Kidney (tissue), 13 donors: ENCODE measurements at regions not wholly inside any gene's neighbourhood (a gene's known extent, or its start where the extent isn't known, plus 50 kb on each side); places are given as distances from the start of the nearest gene placed in this dataset.

Source experiments
- DNase-seq, 5 donors: peaks; one replicate each; pipeline ENCODE4 v3.0.0-alpha.2; 2013 to 2020
- FAIRE-seq: peaks from 2 replicates; lab custom pipeline; 2012; peaks lifted over from hg19 to GRCh38; lab: Jason Lieb, UNC
- H3K27ac ChIP-seq, 2 donors: one replicate each; pipeline ENCODE4 v1.7.0; 2013; ENCODE audit warnings: low read depth in 2 of 2, low read length in 2 of 2, inconsistent platforms in 1 of 2
- H3K27me3 ChIP-seq: one replicate; pipeline ENCODE4 v1.7.1; 2013; ENCODE audit warnings: low read length, inconsistent platforms; ENCODE audit not compliant: control insufficient read depth, insufficient read depth
- H3K36me3 ChIP-seq, 3 donors: one replicate each; pipeline versions ENCODE4 v1.7.0 to v1.7.1; 2013; ENCODE audit warnings: low read length in 3 of 3, control low read depth in 1 of 3, inconsistent platforms in 1 of 3; ENCODE audit not compliant: insufficient read depth in 3 of 3, control insufficient read depth in 2 of 3
- H3K4me1 ChIP-seq, 3 donors: one replicate each; pipeline versions ENCODE4 v1.7.0 to v1.7.1; 2013; ENCODE audit warnings: low read length in 3 of 3, inconsistent platforms in 1 of 3, low read depth in 1 of 3; ENCODE audit not compliant: control insufficient read depth in 2 of 3, insufficient read depth in 2 of 3
- H3K4me3 ChIP-seq, 3 donors: one replicate each; pipeline versions ENCODE4 v1.7.0 to v1.8.1; 2013; ENCODE audit warnings: low read length in 3 of 3, control low read depth in 1 of 3, inconsistent platforms in 1 of 3
- H3K9ac ChIP-seq, 3 donors: one replicate each; pipeline versions ENCODE4 v1.7.0 to v1.7.1; 2013; ENCODE audit warnings: low read length in 3 of 3, control low read depth in 1 of 3, inconsistent platforms in 1 of 3
- H3K9me3 ChIP-seq, 3 donors: one replicate each; pipeline versions ENCODE4 v1.7.0 to v1.7.1; 2013; ENCODE audit warnings: low read length in 3 of 3, control low read depth in 1 of 3, inconsistent platforms in 1 of 3; ENCODE audit not compliant: control insufficient read depth in 2 of 3, insufficient read depth in 1 of 3
- intact Hi-C: fragments of 100-400 bp; cut with DNase I; formaldehyde crosslinking; loops from one replicate; pipeline ENCODE4 v1.11.1; 2022
- TF ChIP-seq, protein P1 (sequence below): IDR thresholded peaks from 3 replicates; pipeline ENCODE4 v1.5.1; 2012; ENCODE audit warnings: mild to moderate bottlenecking, moderate library complexity, borderline replicate concordance; ENCODE audit not compliant: insufficient read depth; ENCODE audit errors: extremely low read depth
- donor health status: control.
- donor health status: control.
- donor health status: control.
- donor health status: control.
- donor health status: control.
- donor health status: DM: yes; HTN: yes; CAD: no.
- donor health status: Normal renal cell carcinoma (clear cell type).

DNA sequence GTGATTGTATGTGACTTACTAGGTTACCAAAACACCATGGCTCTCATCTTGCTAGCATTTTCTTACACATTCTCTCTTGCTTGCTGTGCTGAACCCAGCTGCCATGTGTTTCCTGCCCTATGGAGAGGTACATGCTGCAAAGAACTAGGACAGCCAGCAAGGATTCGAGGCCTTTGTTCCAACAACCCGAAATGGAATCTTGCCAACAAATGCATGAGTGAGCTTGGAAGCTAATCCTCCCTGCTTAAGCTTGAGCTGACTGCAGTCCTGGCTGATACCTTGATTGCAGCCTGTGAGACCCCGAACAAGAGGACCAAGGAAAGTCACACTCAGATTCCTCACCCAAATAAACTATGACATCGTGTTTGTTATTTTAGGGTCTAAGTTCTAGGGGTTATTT, 651.2 kb downstream of the SLITRK6 start:
- intact Hi-C loops, result no loop called here
- Histone ChIP-seq H3K9ac (no peak overlapping the region), H3K27ac (no peak overlapping the region), H3K9me3 (no peaks in the 10 kb centered on the region), H3K27me3 (no peaks in the 10 kb centered on the region), H3K4me1 (no peaks in the 10 kb centered on the region), H3K4me3 (no peak overlapping the region), H3K36me3 (no peaks in the 10 kb centered on the region)
- FAIRE-seq (no peak), DNase-seq (peak in 3 of 5 donors; percentile 36 to 74 (median 74))
- TF ChIP-seq, protein P1, sequence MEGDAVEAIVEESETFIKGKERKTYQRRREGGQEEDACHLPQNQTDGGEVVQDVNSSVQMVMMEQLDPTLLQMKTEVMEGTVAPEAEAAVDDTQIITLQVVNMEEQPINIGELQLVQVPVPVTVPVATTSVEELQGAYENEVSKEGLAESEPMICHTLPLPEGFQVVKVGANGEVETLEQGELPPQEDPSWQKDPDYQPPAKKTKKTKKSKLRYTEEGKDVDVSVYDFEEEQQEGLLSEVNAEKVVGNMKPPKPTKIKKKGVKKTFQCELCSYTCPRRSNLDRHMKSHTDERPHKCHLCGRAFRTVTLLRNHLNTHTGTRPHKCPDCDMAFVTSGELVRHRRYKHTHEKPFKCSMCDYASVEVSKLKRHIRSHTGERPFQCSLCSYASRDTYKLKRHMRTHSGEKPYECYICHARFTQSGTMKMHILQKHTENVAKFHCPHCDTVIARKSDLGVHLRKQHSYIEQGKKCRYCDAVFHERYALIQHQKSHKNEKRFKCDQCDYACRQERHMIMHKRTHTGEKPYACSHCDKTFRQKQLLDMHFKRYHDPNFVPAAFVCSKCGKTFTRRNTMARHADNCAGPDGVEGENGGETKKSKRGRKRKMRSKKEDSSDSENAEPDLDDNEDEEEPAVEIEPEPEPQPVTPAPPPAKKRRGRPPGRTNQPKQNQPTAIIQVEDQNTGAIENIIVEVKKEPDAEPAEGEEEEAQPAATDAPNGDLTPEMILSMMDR, result no peak

GRCh38 chr13:85142351-85142927, 656.8 kb downstream of the SLITRK6 start:
- H3K4me1 ChIP-seq, result no peaks in the 10 kb centered on the region
- no peak overlapping the region for H3K9ac ChIP-seq
- H3K9me3 ChIP-seq, result no peaks in the 10 kb centered on the region
- no peak for FAIRE-seq
- no peak overlapping the region for H3K27ac ChIP-seq
- no peak overlapping the region for H3K4me3 ChIP-seq
- no peaks in the 10 kb centered on the region for H3K36me3 ChIP-seq
- intact Hi-C loops, result no loop called here
- TF ChIP-seq, protein P1, result no peak
- no peaks in the 10 kb centered on the region for H3K27me3 ChIP-seq
- DNase-seq, result peak in 2 of 5 donors; percentile 9 to 32

GRCh38 chr13:85141401-85141800, 657.8 kb downstream of the SLITRK6 start:
- FAIRE-seq, result no peak
- intact Hi-C loops, result no loop called here
- Histone ChIP-seq H3K27ac (no peak overlapping the region), H3K4me3 (no peak overlapping the region), H3K4me1 (no peaks in the 10 kb centered on the region), H3K9ac (no peak overlapping the region), H3K9me3 (no peaks in the 10 kb centered on the region), H3K27me3 (no peaks in the 10 kb centered on the region), H3K36me3 (no peaks in the 10 kb centered on the region)
- TF ChIP-seq, protein P1, result no peak
- peak in 1 of 5 donors; percentile 15 for DNase-seq

GRCh38 chr13:85140192-85140591, 659.0 kb downstream of the SLITRK6 start:
- H3K27me3 ChIP-seq, result no peaks in the 10 kb centered on the region
- H3K27ac ChIP-seq, result no peak overlapping the region
- H3K36me3 ChIP-seq, result no peaks in the 10 kb centered on the region
- H3K9ac ChIP-seq, result no peak overlapping the region
- DNase-seq (no peak), FAIRE-seq (no peak)
- no peaks in the 10 kb centered on the region for H3K9me3 ChIP-seq
- TF ChIP-seq, protein P1, result no peak
- intact Hi-C loops, result no loop called here
- no peaks in the 10 kb centered on the region for H3K4me1 ChIP-seq
- H3K4me3 ChIP-seq, result no peak overlapping the region
